ENCODE measurements at regions not wholly inside any gene's neighbourhood (a gene's known extent, or its start where the extent isn't known, plus 50 kb on each side); places are given as distances from the start of the nearest gene placed in this dataset.

GRCh38 chrX:74138943-74139342 lies 165.0 kb upstream of the ZCCHC13 start (continued):
- TF ChIP-seq PRDM4 (tag by site-specific recombination; IDR thresholded peaks at IDR 0.05): no peak
- TF ChIP-seq ZNF133 (tag by site-specific recombination; IDR thresholded peaks at IDR 0.05): no peak
- no peak for TF ChIP-seq ZNF623 (tag by site-specific recombination; IDR thresholded peaks at IDR 0.05)
- TF ChIP-seq KLF1 (tag by site-specific recombination; IDR thresholded peaks at IDR 0.05): no peak
- TF ChIP-seq ZNF24 (tag by site-specific recombination; IDR thresholded peaks at IDR 0.05): no peak
- TF ChIP-seq ZNF324 (tag by site-specific recombination; IDR thresholded peaks at IDR 0.05): no peak
- TF ChIP-seq GLIS2 (tag by site-specific recombination; IDR thresholded peaks at IDR 0.05): no peak
- TF ChIP-seq ZNF18 (tag by site-specific recombination; IDR thresholded peaks at IDR 0.05): no peak
- no peak for TF ChIP-seq MZF1 (tag by site-specific recombination; IDR thresholded peaks at IDR 0.05; ENCODE audit: borderline replicate concordance)
- no peak for TF ChIP-seq MYNN (tag by site-specific recombination; IDR thresholded peaks at IDR 0.05; ENCODE audit: borderline replicate concordance)

GRCh38 chrX:74133156-74133796 lies 170.7 kb upstream of the ZCCHC13 start:
- Histone ChIP-seq H3K27ac (ENCODE audit: extremely low read depth, low read depth, low read length) (no peak overlapping the region), H3K4me1 (ENCODE audit: control insufficient read depth, insufficient read depth, low read length) (no peaks in the 10 kb centered on the region), H3K9me3 (ENCODE audit: control insufficient read depth, insufficient read depth, low read depth, low read length) (no peaks in the 10 kb centered on the region; the same call in 1 of the 2 replicates), H3K36me3 (ENCODE audit: control insufficient read depth in 2 of 2, insufficient read depth in 1 of 2, low read length in 2 of 2) (no peaks in the 10 kb centered on the region), H3K4me3 (ENCODE audit: low read depth, low read length) (no peak overlapping the region)
- CTCF ChIA-PET: interaction anchor here (0.5 to 7.7 kb wide), 23 partner anchors 9 to 1639 kb away, joined by 3 to 99 read pairs (median 3); partner anchors contain the start of gene XIST
- TF ChIP-seq ZSCAN30 (tag by site-specific recombination; IDR thresholded peaks at IDR 0.05) (peak; percentile 63; the same call in 1 of the 2 replicates), PRDM4 (tag by site-specific recombination; IDR thresholded peaks at IDR 0.05) (peak; percentile 97), ZNF580 (tag by site-specific recombination; IDR thresholded peaks at IDR 0.05) (no peak), PRDM1 (tag by site-specific recombination; IDR thresholded peaks at IDR 0.05) (no peak; the same call in 1 of the 2 replicates), ZNF654 (tag by site-specific recombination; IDR thresholded peaks at IDR 0.05; ENCODE audit: low read depth) (peak; percentile 99), ZNF473 (tag by site-specific recombination; IDR thresholded peaks at IDR 0.05) (no peak), CTCF (tag by site-specific recombination; IDR thresholded peaks at IDR 0.05) (peak; percentile 86), ZNF501 (tag by site-specific recombination; IDR thresholded peaks at IDR 0.05) (no peak), EGR2 (tag by site-specific recombination; IDR thresholded peaks at IDR 0.05; ENCODE audit: low read depth) (no peak), SCRT2 (tag by site-specific recombination; IDR thresholded peaks at IDR 0.05) (no peak), ZNF510 (tag by site-specific recombination; IDR thresholded peaks at IDR 0.05; ENCODE audit: insufficient replicate concordance) (no peak)
- POLR2A ChIA-PET: no interaction called here

Data from HEK293 (cell line).